ENCODE measurements at regions not wholly inside any gene's neighbourhood (a gene's known extent, or its start where the extent isn't known, plus 50 kb on each side); places are given as distances from the start of the nearest gene placed in this dataset.
A peak's percentile ranks its signal among the peaks of the same experiment; 100 is the strongest.

DNA sequence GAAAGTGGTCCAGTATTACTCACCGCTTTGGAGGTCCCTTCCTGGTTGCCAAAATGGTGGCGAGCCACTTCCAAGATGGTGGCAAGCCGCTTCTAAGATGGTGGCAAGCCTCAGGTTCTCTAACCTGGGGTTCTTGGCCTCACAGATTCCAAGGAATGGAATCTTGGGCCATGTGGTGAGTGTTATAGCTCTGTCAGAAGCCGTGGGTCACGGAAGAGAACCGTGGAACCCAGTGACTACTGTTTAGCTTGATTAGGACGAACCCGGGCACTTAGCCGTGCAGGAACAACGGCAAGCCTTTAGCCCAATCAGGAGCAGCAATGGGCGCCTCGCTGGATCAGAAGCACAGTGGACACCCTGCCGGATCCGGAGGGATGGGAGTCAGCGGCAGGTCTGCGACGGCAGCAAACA lies 356.2 kb upstream of the TMPRSS15 start (continued):
- TF ChIP-seq E2F8 (IDR thresholded peaks at IDR 0.05; ENCODE audit: low read depth, partially characterized antibody) (no peak), JUNB (CRISPR knock-in tag; conservative IDR thresholded peaks at IDR 0.05) (no peak), ZKSCAN3 (CRISPR knock-in tag; IDR thresholded peaks at IDR 0.05) (no peak), ZNF639 (CRISPR knock-in tag; conservative IDR thresholded peaks at IDR 0.05 in 1 of 2, IDR thresholded peaks at IDR 0.05 in 1 of 2) (peak in 1 of 2 experiments; percentile 52; a peak in 1 of 4 replicates), ZNF592 (IDR thresholded peaks at IDR 0.05) (no peak), RBM25 (IDR thresholded peaks at IDR 0.05; ENCODE audit: low read depth, low read length, severe bottlenecking) (no peak), ZZZ3 (IDR thresholded peaks at IDR 0.05) (no peak), U2AF1 (optimal IDR thresholded peaks at IDR 0.05; ENCODE audit: low read depth, low read length) (no peak), KLF10 (CRISPR knock-in tag; IDR thresholded peaks at IDR 0.05) (no peak), NR2C1 (IDR thresholded peaks at IDR 0.05) (peak; percentile 25; the same call in 1 of the 2 replicates), NR2C1 (tag; IDR thresholded peaks at IDR 0.05) (no peak)
- TF ChIP-seq, protein P1, sequence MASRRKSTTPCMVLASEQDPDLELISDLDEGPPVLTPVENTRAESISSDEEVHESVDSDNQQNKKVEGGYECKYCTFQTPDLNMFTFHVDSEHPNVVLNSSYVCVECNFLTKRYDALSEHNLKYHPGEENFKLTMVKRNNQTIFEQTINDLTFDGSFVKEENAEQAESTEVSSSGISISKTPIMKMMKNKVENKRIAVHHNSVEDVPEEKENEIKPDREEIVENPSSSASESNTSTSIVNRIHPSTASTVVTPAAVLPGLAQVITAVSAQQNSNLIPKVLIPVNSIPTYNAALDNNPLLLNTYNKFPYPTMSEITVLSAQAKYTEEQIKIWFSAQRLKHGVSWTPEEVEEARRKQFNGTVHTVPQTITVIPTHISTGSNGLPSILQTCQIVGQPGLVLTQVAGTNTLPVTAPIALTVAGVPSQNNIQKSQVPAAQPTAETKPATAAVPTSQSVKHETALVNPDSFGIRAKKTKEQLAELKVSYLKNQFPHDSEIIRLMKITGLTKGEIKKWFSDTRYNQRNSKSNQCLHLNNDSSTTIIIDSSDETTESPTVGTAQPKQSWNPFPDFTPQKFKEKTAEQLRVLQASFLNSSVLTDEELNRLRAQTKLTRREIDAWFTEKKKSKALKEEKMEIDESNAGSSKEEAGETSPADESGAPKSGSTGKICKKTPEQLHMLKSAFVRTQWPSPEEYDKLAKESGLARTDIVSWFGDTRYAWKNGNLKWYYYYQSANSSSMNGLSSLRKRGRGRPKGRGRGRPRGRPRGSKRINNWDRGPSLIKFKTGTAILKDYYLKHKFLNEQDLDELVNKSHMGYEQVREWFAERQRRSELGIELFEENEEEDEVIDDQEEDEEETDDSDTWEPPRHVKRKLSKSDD (conservative IDR thresholded peaks at IDR 0.05; ENCODE audit: low read length): peak; percentile 99
- TF ChIP-seq, protein P2, sequence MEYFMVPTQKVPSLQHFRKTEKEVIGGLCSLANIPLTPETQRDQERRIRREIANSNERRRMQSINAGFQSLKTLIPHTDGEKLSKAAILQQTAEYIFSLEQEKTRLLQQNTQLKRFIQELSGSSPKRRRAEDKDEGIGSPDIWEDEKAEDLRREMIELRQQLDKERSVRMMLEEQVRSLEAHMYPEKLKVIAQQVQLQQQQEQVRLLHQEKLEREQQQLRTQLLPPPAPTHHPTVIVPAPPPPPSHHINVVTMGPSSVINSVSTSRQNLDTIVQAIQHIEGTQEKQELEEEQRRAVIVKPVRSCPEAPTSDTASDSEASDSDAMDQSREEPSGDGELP (CRISPR knock-in tag; IDR thresholded peaks at IDR 0.05; ENCODE audit: borderline replicate concordance): no peak
- TF ChIP-seq, protein P3, sequence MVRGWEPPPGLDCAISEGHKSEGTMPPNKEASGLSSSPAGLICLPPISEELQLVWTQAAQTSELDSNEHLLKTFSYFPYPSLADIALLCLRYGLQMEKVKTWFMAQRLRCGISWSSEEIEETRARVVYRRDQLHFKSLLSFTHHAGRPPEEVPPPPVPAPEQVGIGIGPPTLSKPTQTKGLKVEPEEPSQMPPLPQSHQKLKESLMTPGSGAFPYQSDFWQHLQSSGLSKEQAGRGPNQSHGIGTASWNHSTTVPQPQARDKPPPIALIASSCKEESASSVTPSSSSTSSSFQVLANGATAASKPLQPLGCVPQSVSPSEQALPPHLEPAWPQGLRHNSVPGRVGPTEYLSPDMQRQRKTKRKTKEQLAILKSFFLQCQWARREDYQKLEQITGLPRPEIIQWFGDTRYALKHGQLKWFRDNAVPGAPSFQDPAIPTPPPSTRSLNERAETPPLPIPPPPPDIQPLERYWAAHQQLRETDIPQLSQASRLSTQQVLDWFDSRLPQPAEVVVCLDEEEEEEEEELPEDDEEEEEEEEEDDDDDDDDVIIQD (CRISPR knock-in tag; IDR thresholded peaks at IDR 0.05): no peak

Measured in K562 (cell line).